HCT116 (cell line): ENCODE measurements at regions not wholly inside any gene's neighbourhood (a gene's known extent, or its start where the extent isn't known, plus 50 kb on each side); places are given as distances from the start of the nearest gene placed in this dataset.

Experiments used
- ATAC-seq: fragments of 200-7000 bp; cut with Tn5 transposase; 2 replicates; pipeline ENCODE4 v1.9.1; 2020; ENCODE audit warnings: mild to moderate bottlenecking, moderate library complexity
- BruUV-seq: library from RNA; stranded (reverse); fragments of 400-500 nt; replicated peaks from 2 replicates; lab custom pipeline; 2021; lab: Mats Ljungman, UMichigan
- CTCF ChIA-PET: fragments of 300-600 bp; sonication (Branson Sonifier 250); formaldehyde crosslinking; loops from one replicate; lab custom pipeline; 2021; ENCODE audit warnings: antibody characterized with exemption; lab: Charles Lee
- POLR2A ChIA-PET: fragments of 300-600, 350-600 bp; sonication (Branson Sonifier 250); formaldehyde crosslinking; loops from one replicate; lab custom pipeline; 2021; ENCODE audit warnings: antibody characterized with exemption; lab: Charles Lee
- RAD21 ChIA-PET, 2 experiments: fragments of 300-600 bp; sonication (Branson Sonifier 250); formaldehyde crosslinking; loops; one replicate each; lab custom pipeline; 2023; ENCODE audit warnings: low total read pairs in 2 of 2; ENCODE audit not compliant: uncharacterized antibody in 2 of 2, unreplicated experiment in 2 of 2, low non-redundant PET in 1 of 2; lab: Charles Lee
- DNase-seq: peaks from one replicate; pipeline ENCODE4 v3.0.0-alpha.2; 2010; ENCODE audit warnings: low read depth, low spot score
- H2AFZ ChIP-seq: fragments of 200-600 bp; shearing (Covaris generic), sonication (generic); 2 replicates; pipeline ENCODE4 v1.6.1; 2017; ENCODE audit warnings: low read depth, mixed run types, mixed read lengths, antibody characterized with exemption, low read length; ENCODE audit not compliant: poor library complexity, severe bottlenecking
- H3K27ac ChIP-seq: 2 replicates; pipeline ENCODE4 v1.5.1; 2012; ENCODE audit warnings: low read depth, low read length
- H3K27me3 ChIP-seq: fragments of 200-600 bp; sonication (generic); 2 replicates; pipeline ENCODE4 v1.6.1; 2016; ENCODE audit warnings: mixed run types, low read length, mixed read lengths; ENCODE audit not compliant: insufficient read depth
- H3K36me3 ChIP-seq, 2 experiments: fragments of 200-500 bp in 1 of 2; fragments of 200-600 bp in 1 of 2; sonication (Bioruptor generic) in 1 of 2; sonication (generic) in 1 of 2; 2 replicates each; pipeline versions ENCODE4 v1.5.1 to v1.6.1; 2014 to 2016; ENCODE audit warnings: low read length in 2 of 2, inconsistent platforms in 1 of 2, mixed read lengths in 1 of 2, mixed run types in 1 of 2; ENCODE audit not compliant: insufficient read depth in 2 of 2, control insufficient read depth in 1 of 2
- H3K4me1 ChIP-seq, 2 experiments: fragments of 200-600 bp in 1 of 2; sonication (generic) in 1 of 2; 2 replicates each; pipeline versions ENCODE4 v1.5.1 to v1.6.1; 2012 to 2017; ENCODE audit warnings: low read length in 2 of 2, inconsistent platforms in 1 of 2, mild to moderate bottlenecking in 1 of 2, mixed read lengths in 1 of 2, mixed run types in 1 of 2, moderate library complexity in 1 of 2; ENCODE audit not compliant: insufficient read depth in 2 of 2, control insufficient read depth in 1 of 2
- H3K4me2 ChIP-seq: fragments of 200-600 bp; sonication (generic); 2 replicates; pipeline ENCODE4 v1.6.1; 2017; ENCODE audit warnings: mixed run types, low read length, mixed read lengths
- H3K4me3 ChIP-seq, 2 experiments: fragments of 200-600 bp in 1 of 2; sonication (generic) in 1 of 2; replicated peaks in 1 of 2; 2 replicates each; pipeline ENCODE4 v1.5.1; 2011 to 2016; ENCODE audit warnings: low read length in 2 of 2, control low read depth in 1 of 2, low read depth in 1 of 2, mild to moderate bottlenecking in 1 of 2, mixed read lengths in 1 of 2, mixed run types in 1 of 2
- H3K79me2 ChIP-seq: fragments of 200-600 bp; sonication (generic); 2 replicates; pipeline ENCODE4 v1.6.1; 2017; ENCODE audit warnings: mild to moderate bottlenecking, mixed run types, low read length, moderate library complexity, mixed read lengths; ENCODE audit not compliant: insufficient read depth
- H3K9ac ChIP-seq: fragments of 200-600 bp; sonication (generic); 2 replicates; pipeline ENCODE4 v1.6.1; 2016; ENCODE audit warnings: low read length, mixed read lengths
- H3K9me2 ChIP-seq: fragments of 200-600 bp; sonication (generic), shearing (Covaris generic); 2 replicates; pipeline ENCODE4 v1.6.1; 2017; ENCODE audit warnings: mixed run types, mild to moderate bottlenecking, moderate library complexity; ENCODE audit not compliant: insufficient read depth
- H3K9me3 ChIP-seq, 2 experiments: fragments of 200-500 bp in 1 of 2; fragments of 200-600 bp in 1 of 2; sonication (Bioruptor generic) in 1 of 2; sonication (generic) in 1 of 2; 2 replicates each; pipeline ENCODE4 v1.6.1; 2014 to 2017; ENCODE audit warnings: low read length in 2 of 2, mixed read lengths in 2 of 2, inconsistent platforms in 1 of 2, low read depth in 1 of 2, mild to moderate bottlenecking in 1 of 2, mixed run types in 1 of 2, moderate library complexity in 1 of 2; ENCODE audit not compliant: control insufficient read depth in 1 of 2, insufficient read depth in 1 of 2
- H4K20me1 ChIP-seq: fragments of 200-600 bp; sonication (generic), shearing (Covaris generic); 2 replicates; pipeline ENCODE4 v1.6.1; 2017; ENCODE audit warnings: mixed run types, mild to moderate bottlenecking, moderate library complexity; ENCODE audit not compliant: insufficient read depth
- EGR1 ChIP-seq: IDR thresholded peaks from 2 replicates; pipeline ENCODE4 v1.6.1; 2012; ENCODE audit warnings: low read depth
- ELF1 ChIP-seq: IDR thresholded peaks from 2 replicates; pipeline ENCODE4 v1.6.1; 2012; ENCODE audit warnings: low read depth, borderline replicate concordance
- EZH2 ChIP-seq: fragments of 200-600 bp; sonication (generic); IDR thresholded peaks from 2 replicates; pipeline ENCODE4 v1.6.1; 2017; ENCODE audit warnings: antibody characterized with exemption, mixed run types
- EZH2phosphoT487 ChIP-seq: fragments of 200-600 bp; IDR thresholded peaks from 2 replicates; pipeline ENCODE4 v1.6.1; 2018; ENCODE audit warnings: antibody characterized with exemption, borderline replicate concordance
- FOSL1 ChIP-seq: IDR thresholded peaks from 2 replicates; pipeline ENCODE4 v1.6.1; 2012; ENCODE audit warnings: low read depth
- JUND ChIP-seq: IDR thresholded peaks from 2 replicates; pipeline ENCODE4 v1.6.1; 2012
- RAD21 ChIP-seq: IDR thresholded peaks from 2 replicates; pipeline ENCODE4 v1.6.1; 2012; ENCODE audit warnings: low read depth, mild to moderate bottlenecking
- REST ChIP-seq: IDR thresholded peaks from 2 replicates; pipeline ENCODE4 v1.6.1; 2012; ENCODE audit warnings: low read depth
- SIN3A ChIP-seq: IDR thresholded peaks from 2 replicates; pipeline ENCODE4 v1.6.1; 2012; ENCODE audit warnings: low read depth
- SP1 ChIP-seq: IDR thresholded peaks from 2 replicates; pipeline ENCODE4 v1.6.1; 2012; ENCODE audit warnings: low read depth
- SRF ChIP-seq: IDR thresholded peaks from 2 replicates; pipeline ENCODE4 v1.6.1; 2012; ENCODE audit warnings: low read depth
- TCF7L2 ChIP-seq: IDR thresholded peaks from 2 replicates; pipeline ENCODE4 v1.7.0; 2011; ENCODE audit warnings: borderline replicate concordance, inconsistent platforms; ENCODE audit not compliant: insufficient read depth, insufficient read length; ENCODE audit errors: extremely low read depth
- YY1 ChIP-seq: IDR thresholded peaks from 2 replicates; pipeline ENCODE4 v1.6.1; 2011; ENCODE audit warnings: low read length, low read depth, moderate library complexity, mild to moderate bottlenecking; ENCODE audit not compliant: insufficient replicate concordance; ENCODE audit errors: extremely low read depth
- ZBTB33 ChIP-seq: IDR thresholded peaks from 2 replicates; pipeline ENCODE4 v1.6.1; 2011; ENCODE audit warnings: mild to moderate bottlenecking, low read length, moderate library complexity; ENCODE audit not compliant: insufficient replicate concordance; ENCODE audit errors: extremely low read depth
- ZFX ChIP-seq: fragments of 450-650 bp; IDR thresholded peaks from 2 replicates; pipeline ENCODE4 v1.6.1; 2017
- ZNF274 ChIP-seq: fragments of 200-500 bp; sonication (Bioruptor generic); IDR thresholded peaks from 2 replicates; pipeline ENCODE4 v1.6.1; 2014; ENCODE audit warnings: mild to moderate bottlenecking, low read depth, low read length, inconsistent platforms
- intact Hi-C: fragments of 100-400 bp; cut with micrococcal nuclease; formaldehyde crosslinking; loops from 2 replicates; pipeline ENCODE4 v1.10.0; 2022
- TF ChIP-seq, protein P1 (sequence below), 3 experiments: fragments of 200-600 bp in 1 of 3; sonication (generic) in 1 of 3; IDR thresholded peaks in 2 of 3; conservative IDR thresholded peaks in 1 of 3; 2 replicates each; pipeline ENCODE4 v1.5.1; 2012 to 2017; ENCODE audit warnings: low read depth in 2 of 3, low read length in 2 of 3, antibody characterized with exemption in 1 of 3, borderline replicate concordance in 1 of 3, control low read depth in 1 of 3, mild to moderate bottlenecking in 1 of 3, mixed read lengths in 1 of 3, mixed run types in 1 of 3, moderate library complexity in 1 of 3; ENCODE audit not compliant: insufficient read depth in 1 of 3
- TF ChIP-seq, protein P2 (sequence below): IDR thresholded peaks from 2 replicates; pipeline ENCODE4 v1.6.1; 2012

- ChIA-PET RAD21 (interaction anchor here in 1 of 2 experiments (0.6 to 1.5 kb wide), 4 partner anchors 99 to 674 kb away, joined by 3 to 8 read pairs (median 4); no protein-coding TSS in a partner anchor), POLR2A (interaction anchor here (1.2 to 1.5 kb wide), 3 partner anchors 9 to 118 kb away, joined by 3 to 4 read pairs (median 3); no protein-coding TSS in a partner anchor), CTCF (interaction anchor here (0.6 to 2.5 kb wide), 20 partner anchors 8 to 318 kb away, joined by 3 to 18 read pairs (median 3); no protein-coding TSS in a partner anchor)
- H3K9me3 ChIP-seq, result peaks cover 0 to 3% of the 10 kb centered on the region in 2 experiments; a peak in 2 of 4 replicates
- no peak overlapping the region for H3K27ac ChIP-seq
- no peaks in the 10 kb centered on the region for H3K9me2 ChIP-seq
- no peak overlapping the region for H3K9ac ChIP-seq
- no peaks in the 10 kb centered on the region for H3K27me3 ChIP-seq
- no TSS peak for BruUV-seq
- H3K36me3 ChIP-seq, result peaks cover 0 to 13% of the 10 kb centered on the region in 2 experiments; a peak in 1 of 4 replicates
- DNase-seq, result peak; percentile 58
- peak; percentile 91 for ATAC-seq
- H2AFZ ChIP-seq, result no peak overlapping the region
- intact Hi-C loops, result loop anchor here (1.0 to 2.0 kb wide), 2 partner anchors 99 to 164 kb away; no protein-coding TSS in a partner anchor
- peaks cover 23 to 41% of the 10 kb centered on the region in 2 experiments for H3K4me1 ChIP-seq
- peaks cover 94% of the 10 kb centered on the region for H3K79me2 ChIP-seq
- no peak overlapping the region for H3K4me3 ChIP-seq
- H4K20me1 ChIP-seq, result peaks cover 15% of the 10 kb centered on the region; the same call in 1 of the 2 replicates
- H3K4me2 ChIP-seq, result peak overlapping the region; percentile 39
- TF ChIP-seq, protein P1, sequence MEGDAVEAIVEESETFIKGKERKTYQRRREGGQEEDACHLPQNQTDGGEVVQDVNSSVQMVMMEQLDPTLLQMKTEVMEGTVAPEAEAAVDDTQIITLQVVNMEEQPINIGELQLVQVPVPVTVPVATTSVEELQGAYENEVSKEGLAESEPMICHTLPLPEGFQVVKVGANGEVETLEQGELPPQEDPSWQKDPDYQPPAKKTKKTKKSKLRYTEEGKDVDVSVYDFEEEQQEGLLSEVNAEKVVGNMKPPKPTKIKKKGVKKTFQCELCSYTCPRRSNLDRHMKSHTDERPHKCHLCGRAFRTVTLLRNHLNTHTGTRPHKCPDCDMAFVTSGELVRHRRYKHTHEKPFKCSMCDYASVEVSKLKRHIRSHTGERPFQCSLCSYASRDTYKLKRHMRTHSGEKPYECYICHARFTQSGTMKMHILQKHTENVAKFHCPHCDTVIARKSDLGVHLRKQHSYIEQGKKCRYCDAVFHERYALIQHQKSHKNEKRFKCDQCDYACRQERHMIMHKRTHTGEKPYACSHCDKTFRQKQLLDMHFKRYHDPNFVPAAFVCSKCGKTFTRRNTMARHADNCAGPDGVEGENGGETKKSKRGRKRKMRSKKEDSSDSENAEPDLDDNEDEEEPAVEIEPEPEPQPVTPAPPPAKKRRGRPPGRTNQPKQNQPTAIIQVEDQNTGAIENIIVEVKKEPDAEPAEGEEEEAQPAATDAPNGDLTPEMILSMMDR (IDR thresholded peaks at IDR 0.05 in 2 of 3, conservative IDR thresholded peaks at IDR 0.05 in 1 of 3; ENCODE audit: borderline replicate concordance in 1 of 3, insufficient read depth in 1 of 3, low read depth in 2 of 3, low read length in 2 of 3), result peak; percentile 86 to 99 (median 96); a peak in 5 of 6 replicates
- TF ChIP-seq ZNF274 (no peak), ZFX (no peak), REST (no peak), ELF1 (no peak), JUND (no peak), EZH2phosphoT487 (no peak), YY1 (peak; percentile 23), EGR1 (no peak), TCF7L2 (no peak), EZH2 (no peak), SIN3A (no peak), SP1 (no peak), SRF (no peak), ZBTB33 (peak; percentile 23), FOSL1 (no peak), RAD21 (peak; percentile 99)
- TF ChIP-seq, protein P2, sequence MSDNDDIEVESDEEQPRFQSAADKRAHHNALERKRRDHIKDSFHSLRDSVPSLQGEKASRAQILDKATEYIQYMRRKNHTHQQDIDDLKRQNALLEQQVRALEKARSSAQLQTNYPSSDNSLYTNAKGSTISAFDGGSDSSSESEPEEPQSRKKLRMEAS, result no peak
Observed at GRCh38 chr17:77331301-77331864, 190.6 kb downstream of the SEC14L1 start.
